NCI-H1105 (cell line): ENCODE measurements at regions not wholly inside any gene's neighbourhood (a gene's known extent, or its start where the extent isn't known, plus 50 kb on each side); places are given as distances from the start of the nearest gene placed in this dataset.

ENCODE experiments used
- DNase-seq: peaks from one replicate; lab custom pipeline; 2025; lab: John Stamatoyannopoulos, UW

GRCh38 chr4:125808570-125808969, 493.8 kb downstream of the FAT4 start:
- no peak for DNase-seq

- DNase-seq: no peak
Observed at GRCh38 chr4:125811892-125812291, 497.1 kb downstream of the FAT4 start.

GRCh38 chr4:125826801-125827695, 512.3 kb downstream of the FAT4 start:
- DNase-seq: no peak

- no peak for DNase-seq
Observed at GRCh38 chr4:125827696-125828052, 512.9 kb downstream of the FAT4 start.

- DNase-seq: no peak
Observed at GRCh38 chr4:125828346-125828745, 513.6 kb downstream of the FAT4 start.

- DNase-seq: no peak
Observed at GRCh38 chr4:125832161-125832560, 517.4 kb downstream of the FAT4 start.

- no peak for DNase-seq
Observed at GRCh38 chr4:125836597-125837195, 521.9 kb downstream of the FAT4 start.

- DNase-seq: no peak
Observed at GRCh38 chr4:125837493-125838201, 522.9 kb downstream of the FAT4 start.

- DNase-seq: no peak
Observed at GRCh38 chr4:125838202-125838601, 523.4 kb downstream of the FAT4 start.

GRCh38 chr4:125838924-125839323, 524.2 kb downstream of the FAT4 start:
- DNase-seq: no peak

- DNase-seq: no peak
Observed at GRCh38 chr4:125843947-125844346, 529.2 kb downstream of the FAT4 start.

GRCh38 chr4:125847518-125847917, 532.8 kb downstream of the FAT4 start:
- no peak for DNase-seq

GRCh38 chr4:125849869-125850268, 535.1 kb downstream of the FAT4 start:
- no peak for DNase-seq

GRCh38 chr4:125891597-125892258, 577.0 kb downstream of the FAT4 start:
- no peak for DNase-seq

- no peak for DNase-seq
Observed at GRCh38 chr4:125904802-125905201, 590.0 kb downstream of the FAT4 start.

- DNase-seq: no peak
Observed at GRCh38 chr4:125911058-125911457, 596.3 kb downstream of the FAT4 start.

GRCh38 chr4:125911481-125911880, 596.7 kb downstream of the FAT4 start:
- DNase-seq: no peak

- no peak for DNase-seq
Observed at GRCh38 chr4:125917559-125917958, 602.8 kb downstream of the FAT4 start.

GRCh38 chr4:125928652-125929051, 613.9 kb downstream of the FAT4 start:
- DNase-seq: no peak

- DNase-seq: no peak
Observed at GRCh38 chr4:125938541-125938940, 623.8 kb downstream of the FAT4 start.

GRCh38 chr4:125940426-125940825, 625.7 kb downstream of the FAT4 start:
- no peak for DNase-seq

- no peak for DNase-seq
Observed at GRCh38 chr4:125944966-125945365, 630.2 kb downstream of the FAT4 start.
